Mesenchymal stem cell (in vitro differentiated cells and primary cell): ENCODE measurements at regions not wholly inside any gene's neighbourhood (a gene's known extent, or its start where the extent isn't known, plus 50 kb on each side); places are given as distances from the start of the nearest gene placed in this dataset.
A peak's percentile ranks its signal among the peaks of the same experiment; 100 is the strongest.

Experiments used
- DNase-seq: peaks from one replicate; pipeline ENCODE4 v3.0.0-alpha.2; 2013
- H2AFZ ChIP-seq: one replicate; pipeline ENCODE4 v1.6.1; 2013; ENCODE audit warnings: low read depth, mild to moderate bottlenecking, control low read depth, inconsistent platforms, low read length, moderate library complexity
- H2AK5ac ChIP-seq: 2 replicates; pipeline ENCODE4 v1.6.1; 2013; ENCODE audit warnings: low read length, moderate library complexity, mild to moderate bottlenecking, inconsistent platforms; ENCODE audit not compliant: severe bottlenecking
- H2BK120ac ChIP-seq: one replicate; pipeline ENCODE4 v1.6.1; 2013; ENCODE audit warnings: low read depth, mild to moderate bottlenecking, inconsistent platforms, low read length, moderate library complexity
- H2BK12ac ChIP-seq, 2 experiments: one replicate each; pipeline ENCODE4 v1.6.1; 2013; ENCODE audit warnings: inconsistent platforms in 2 of 2, low read length in 2 of 2, mild to moderate bottlenecking in 2 of 2, moderate library complexity in 2 of 2, control low read depth in 1 of 2
- H2BK15ac ChIP-seq: one replicate; pipeline ENCODE4 v1.6.1; 2013; ENCODE audit warnings: mild to moderate bottlenecking, low read depth, inconsistent platforms; ENCODE audit not compliant: poor library complexity, severe bottlenecking
- H2BK5ac ChIP-seq: 2 replicates; pipeline ENCODE4 v1.6.1; 2013; ENCODE audit warnings: low read depth, mild to moderate bottlenecking, low read length, control low read depth, inconsistent platforms; ENCODE audit not compliant: poor library complexity, severe bottlenecking
- H3K14ac ChIP-seq, 2 experiments: one replicate each; pipeline ENCODE4 v1.6.1; 2013; ENCODE audit warnings: inconsistent platforms in 2 of 2, low read length in 2 of 2, control low read depth in 1 of 2, mild to moderate bottlenecking in 1 of 2, moderate library complexity in 1 of 2
- H3K18ac ChIP-seq, 2 experiments: one replicate each; pipeline ENCODE4 v1.6.1; 2013; ENCODE audit warnings: inconsistent platforms in 2 of 2, low read length in 2 of 2, control low read depth in 1 of 2, low read depth in 1 of 2, mild to moderate bottlenecking in 1 of 2
- H3K23ac ChIP-seq, 2 experiments: one replicate each; pipeline ENCODE4 v1.6.1; 2013; ENCODE audit warnings: inconsistent platforms in 2 of 2, low read length in 2 of 2, mild to moderate bottlenecking in 2 of 2, moderate library complexity in 2 of 2, control low read depth in 1 of 2
- H3K27ac ChIP-seq: 2 replicates; pipeline ENCODE4 v1.5.1; 2013; ENCODE audit warnings: mild to moderate bottlenecking, moderate library complexity, low read length, control low read depth, inconsistent platforms; ENCODE audit not compliant: poor library complexity, severe bottlenecking
- H3K27me3 ChIP-seq, 2 experiments: 2 replicates each; pipeline versions ENCODE4 v1.6.1 to v1.7.0; 2013; ENCODE audit warnings: low read length in 2 of 2, mild to moderate bottlenecking in 2 of 2, moderate library complexity in 2 of 2, control low read depth in 1 of 2, inconsistent platforms in 1 of 2; ENCODE audit not compliant: control insufficient read depth in 1 of 2, insufficient read depth in 1 of 2
- H3K36me3 ChIP-seq, 2 experiments: 2 replicates each; pipeline versions ENCODE4 v1.6.1 to v1.7.0; 2013; ENCODE audit warnings: low read length in 2 of 2, control low read depth in 1 of 2, inconsistent platforms in 1 of 2, low read depth in 1 of 2, mild to moderate bottlenecking in 1 of 2; ENCODE audit not compliant: insufficient read depth in 2 of 2, control insufficient read depth in 1 of 2
- H3K4ac ChIP-seq, 2 experiments: one replicate each; pipeline ENCODE4 v1.6.1; 2013; ENCODE audit warnings: inconsistent platforms in 2 of 2, low read length in 2 of 2, mild to moderate bottlenecking in 2 of 2, moderate library complexity in 2 of 2, control low read depth in 1 of 2, low read depth in 1 of 2
- H3K4me1 ChIP-seq: 2 replicates; pipeline ENCODE4 v1.6.1; 2013; ENCODE audit warnings: low read depth, low read length, control low read depth; ENCODE audit not compliant: control insufficient read depth, insufficient read depth
- H3K4me2 ChIP-seq: 2 replicates; pipeline ENCODE4 v1.6.1; 2013; ENCODE audit warnings: low read length, mild to moderate bottlenecking, inconsistent platforms; ENCODE audit not compliant: poor library complexity, severe bottlenecking
- H3K4me3 ChIP-seq, 2 experiments: 2 replicates each; pipeline versions ENCODE4 v1.5.1 to v1.7.0; 2013; ENCODE audit warnings: low read length in 2 of 2, mild to moderate bottlenecking in 2 of 2, control low read depth in 1 of 2, low read depth in 1 of 2; ENCODE audit not compliant: insufficient read depth in 1 of 2
- H3K79me1 ChIP-seq: replicated peaks from 2 replicates; pipeline ENCODE4 v1.6.1; 2013; ENCODE audit warnings: mild to moderate bottlenecking, control low read depth, low read length, inconsistent platforms; ENCODE audit not compliant: poor library complexity, severe bottlenecking
- H3K9ac ChIP-seq: 2 replicates; pipeline ENCODE4 v1.7.0; 2013; ENCODE audit warnings: mild to moderate bottlenecking, low read length, moderate library complexity
- H3K9me3 ChIP-seq: 2 replicates; pipeline ENCODE4 v1.7.0; 2013; ENCODE audit warnings: mild to moderate bottlenecking, low read length; ENCODE audit not compliant: control insufficient read depth
- H4K8ac ChIP-seq: one replicate; pipeline ENCODE4 v1.6.1; 2013; ENCODE audit warnings: inconsistent platforms, mild to moderate bottlenecking, low read length, moderate library complexity
- H4K91ac ChIP-seq: one replicate; pipeline ENCODE4 v1.6.1; 2013; ENCODE audit warnings: mild to moderate bottlenecking, low read length, inconsistent platforms
- WGBS: methylation state at CpG from one replicate; pipeline ENCODE4 v1.1.7; 2013; ENCODE audit warnings: mixed read lengths; 5-methylcytosine and 5-hydroxymethylcytosine counted together

- H3K23ac ChIP-seq = no peak overlapping the region
- H2BK15ac ChIP-seq = no peak overlapping the region
- no peak overlapping the region for H2BK5ac ChIP-seq
Observed at GRCh38 chr9:105024529-105024928, 96.6 kb upstream of the ABCA1 start.

GRCh38 chr9:105026451-105026850, 98.5 kb upstream of the ABCA1 start:
- Histone ChIP-seq H3K4me3 (no peak overlapping the region), H3K14ac (no peak overlapping the region), H3K27ac (peak overlapping the region; percentile 42), H3K4me2 (no peak overlapping the region), H3K18ac (no peak overlapping the region), H2BK120ac (no peak overlapping the region), H3K4ac (no peak overlapping the region), H2BK15ac (no peak overlapping the region), H3K79me1 (no peaks in the 10 kb centered on the region), H2AK5ac (no peak overlapping the region), H3K9ac (peak overlapping the region; percentile 1), H3K9me3 (no peaks in the 10 kb centered on the region), H3K4me1 (no peaks in the 10 kb centered on the region), H2BK5ac (no peak overlapping the region), H4K91ac (no peak overlapping the region), H2AFZ (no peak overlapping the region), H2BK12ac (no peak overlapping the region), H3K36me3 (no peaks in the 10 kb centered on the region), H4K8ac (no peak overlapping the region), H3K23ac (no peak overlapping the region), H3K27me3 (no peaks in the 10 kb centered on the region)
- no peak for DNase-seq
- WGBS = 50% methylated on average over 1 of the region's 1 CpG

More at GRCh38 chr9:105024529-105024928, 96.6 kb upstream of the ABCA1 start:
- Histone ChIP-seq H2AFZ (no peak overlapping the region), H3K36me3 (no peaks in the 10 kb centered on the region), H3K4me1 (no peaks in the 10 kb centered on the region), H3K9ac (no peak overlapping the region), H2BK12ac (no peak overlapping the region), H2AK5ac (no peak overlapping the region), H3K14ac (no peak overlapping the region), H3K27ac (no peak overlapping the region), H4K8ac (no peak overlapping the region), H3K79me1 (no peaks in the 10 kb centered on the region), H4K91ac (no peak overlapping the region), H3K27me3 (no peaks in the 10 kb centered on the region), H3K4me2 (no peak overlapping the region), H3K9me3 (no peaks in the 10 kb centered on the region), H2BK120ac (no peak overlapping the region), H3K18ac (no peak overlapping the region), H3K4ac (no peak overlapping the region), H3K4me3 (no peak overlapping the region)
- DNase-seq = no peak
- WGBS = 73% methylated on average over 6 of the region's 7 CpGs

GRCh38 chr9:105027084-105027483, 99.1 kb upstream of the ABCA1 start:
- WGBS = 89% methylated on average over 2 of the region's 2 CpGs
- Histone ChIP-seq H3K4me3 (no peak overlapping the region), H3K18ac (no peak overlapping the region), H3K4ac (no peak overlapping the region), H3K27ac (no peak overlapping the region), H2BK15ac (no peak overlapping the region), H2BK120ac (no peak overlapping the region), H4K91ac (no peak overlapping the region), H3K9me3 (no peaks in the 10 kb centered on the region), H3K9ac (no peak overlapping the region), H3K14ac (no peak overlapping the region), H3K36me3 (no peaks in the 10 kb centered on the region), H2BK5ac (no peak overlapping the region), H3K4me2 (no peak overlapping the region), H2AK5ac (no peak overlapping the region), H3K23ac (no peak overlapping the region), H3K27me3 (no peaks in the 10 kb centered on the region), H2BK12ac (no peak overlapping the region), H2AFZ (no peak overlapping the region), H3K4me1 (no peaks in the 10 kb centered on the region), H4K8ac (no peak overlapping the region), H3K79me1 (no peaks in the 10 kb centered on the region)
- DNase-seq = no peak

GRCh38 chr9:105030285-105030684, 102.3 kb upstream of the ABCA1 start:
- Histone ChIP-seq H2BK5ac (no peak overlapping the region), H3K79me1 (no peaks in the 10 kb centered on the region), H3K36me3 (no peaks in the 10 kb centered on the region), H3K18ac (no peak overlapping the region), H3K4me3 (no peak overlapping the region), H3K23ac (no peak overlapping the region), H3K27ac (no peak overlapping the region), H3K9ac (no peak overlapping the region), H4K91ac (no peak overlapping the region), H4K8ac (no peak overlapping the region), H3K14ac (no peak overlapping the region), H3K9me3 (no peaks in the 10 kb centered on the region), H2AK5ac (no peak overlapping the region), H3K27me3 (no peaks in the 10 kb centered on the region), H2BK12ac (no peak overlapping the region), H3K4ac (no peak overlapping the region), H2BK15ac (no peak overlapping the region), H3K4me1 (no peaks in the 10 kb centered on the region), H3K4me2 (no peak overlapping the region), H2BK120ac (no peak overlapping the region), H2AFZ (no peak overlapping the region)
- no peak for DNase-seq
- WGBS = 98% methylated on average over 3 of the region's 3 CpGs
